Lower lobe of right lung (tissue), 2 donors: ENCODE measurements at regions not wholly inside any gene's neighbourhood (a gene's known extent, or its start where the extent isn't known, plus 50 kb on each side); places are given as distances from the start of the nearest gene placed in this dataset.

Source experiments
- ATAC-seq, 2 donors: fragments of 200-7000 bp; cut with Tn5 transposase; one replicate each; pipeline ENCODE4 v1.9.1; 2020 to 2022; ENCODE audit warnings: mild to moderate bottlenecking in 2 of 2, moderate library complexity in 2 of 2
- DNase-seq: peaks from one replicate; pipeline ENCODE4 v3.0.0-alpha.2; 2020
- H3K27ac ChIP-seq: fragments of 200-600 bp; one replicate; pipeline ENCODE4 v1.8.0; 2022
- H3K27me3 ChIP-seq: fragments of 200-600 bp; one replicate; pipeline ENCODE4 v1.8.0; 2022; ENCODE audit warnings: low read depth
- H3K36me3 ChIP-seq: fragments of 200-600 bp; one replicate; pipeline ENCODE4 v1.8.0; 2022; ENCODE audit warnings: mild to moderate bottlenecking
- H3K4me1 ChIP-seq: fragments of 200-600 bp; one replicate; pipeline ENCODE4 v1.8.0; 2022
- H3K4me3 ChIP-seq: fragments of 200-600 bp; one replicate; pipeline ENCODE4 v1.8.0; 2022; ENCODE audit warnings: mild to moderate bottlenecking
- H3K9me3 ChIP-seq: fragments of 200-600 bp; one replicate; pipeline ENCODE4 v1.8.0; 2022
- CTCF ChIP-seq: fragments of 200-600 bp; IDR thresholded peaks from one replicate; pipeline ENCODE4 v1.8.0; 2022; ENCODE audit warnings: antibody characterized with exemption, mild to moderate bottlenecking
- intact Hi-C: fragments of 100-400 bp; cut with DNase I; formaldehyde crosslinking; loops from one replicate; pipeline ENCODE4 v1.11.0; 2022
- donor health status: DM: no; HTN: yes; CAD: no; lungs with severe emphysema.

GRCh38 chr3:73225146-73225855, 163.8 kb downstream of the EBLN2 start:
- no peak for TF ChIP-seq CTCF
- DNase-seq (no peak), ATAC-seq (no peak)
- no peaks in the 10 kb centered on the region for H3K9me3 ChIP-seq
- no peak overlapping the region for H3K4me3 ChIP-seq
- H3K27me3 ChIP-seq, result no peaks in the 10 kb centered on the region
- intact Hi-C loops, result no loop called here
- no peaks in the 10 kb centered on the region for H3K4me1 ChIP-seq
- no peak overlapping the region for H3K27ac ChIP-seq
- no peaks in the 10 kb centered on the region for H3K36me3 ChIP-seq

DNA sequence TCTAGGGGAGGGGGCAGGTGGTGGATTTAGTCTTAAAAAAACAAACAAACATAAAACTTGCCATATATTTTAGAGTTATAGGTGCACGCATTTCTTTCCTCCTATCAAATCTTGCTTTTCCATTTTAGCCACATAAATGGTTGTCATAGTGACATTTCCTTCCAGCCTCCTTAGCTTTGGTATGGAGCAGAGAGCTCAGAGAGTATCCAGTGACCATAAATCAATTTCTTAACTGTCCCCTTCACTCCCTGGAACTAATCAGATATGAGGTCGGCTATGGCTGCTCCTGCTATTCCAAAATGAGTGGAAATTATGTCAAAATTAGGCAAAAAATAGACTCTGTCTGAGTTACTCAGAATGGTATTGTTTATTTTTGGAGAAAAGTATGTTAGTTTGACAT, 164.5 kb downstream of the EBLN2 start:
- no peak overlapping the region for H3K27ac ChIP-seq
- H3K4me3 ChIP-seq, result no peak overlapping the region
- H3K36me3 ChIP-seq, result no peaks in the 10 kb centered on the region
- no peaks in the 10 kb centered on the region for H3K27me3 ChIP-seq
- no peaks in the 10 kb centered on the region for H3K9me3 ChIP-seq
- intact Hi-C loops, result no loop called here
- ATAC-seq (no peak), DNase-seq (no peak)
- no peaks in the 10 kb centered on the region for H3K4me1 ChIP-seq
- TF ChIP-seq CTCF, result no peak

DNA sequence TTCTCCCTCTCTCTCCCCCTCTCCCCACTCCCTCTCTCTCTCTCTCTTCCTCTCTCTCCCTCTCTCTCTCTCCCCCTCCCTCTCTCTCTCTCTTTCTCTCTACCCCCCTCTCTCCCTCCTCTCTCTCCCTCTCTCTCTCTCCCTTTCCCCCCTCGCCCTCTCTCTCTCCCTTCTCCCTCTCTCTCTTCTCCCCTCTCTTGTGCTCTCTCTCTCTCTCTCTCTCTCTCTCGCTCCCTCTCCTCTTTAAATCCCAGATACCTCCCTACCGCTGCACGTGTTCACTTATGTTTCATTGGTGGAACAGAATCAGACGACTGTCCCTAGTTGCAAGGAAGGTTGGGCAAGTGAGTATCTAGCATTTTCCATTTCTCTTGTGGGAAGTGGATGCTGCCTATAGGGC, 166.5 kb downstream of the EBLN2 start:
- Histone ChIP-seq H3K27me3 (no peaks in the 10 kb centered on the region), H3K27ac (no peak overlapping the region), H3K4me1 (no peaks in the 10 kb centered on the region), H3K36me3 (no peaks in the 10 kb centered on the region), H3K4me3 (no peak overlapping the region), H3K9me3 (no peaks in the 10 kb centered on the region)
- no peak for DNase-seq
- ATAC-seq, result no peak
- no peak for TF ChIP-seq CTCF
- intact Hi-C loops, result no loop called here

GRCh38 chr3:73228437-73228836, 167.0 kb downstream of the EBLN2 start:
- TF ChIP-seq CTCF, result no peak
- Histone ChIP-seq H3K27me3 (no peaks in the 10 kb centered on the region), H3K4me3 (no peak overlapping the region), H3K9me3 (no peaks in the 10 kb centered on the region), H3K4me1 (no peaks in the 10 kb centered on the region), H3K36me3 (no peaks in the 10 kb centered on the region), H3K27ac (no peak overlapping the region)
- intact Hi-C loops, result no loop called here
- ATAC-seq (no peak), DNase-seq (no peak)

- TF ChIP-seq CTCF, result no peak
These were observed 167.5 kb downstream of the EBLN2 start for GRCh38 chr3:73228959-73229358.

More at GRCh38 chr3:73228959-73229358, 167.5 kb downstream of the EBLN2 start:
- no peaks in the 10 kb centered on the region for H3K27me3 ChIP-seq
- no peaks in the 10 kb centered on the region for H3K36me3 ChIP-seq
- DNase-seq (no peak), ATAC-seq (no peak)
- intact Hi-C loops, result no loop called here
- no peaks in the 10 kb centered on the region for H3K9me3 ChIP-seq
- no peak overlapping the region for H3K4me3 ChIP-seq
- no peaks in the 10 kb centered on the region for H3K4me1 ChIP-seq
- no peak overlapping the region for H3K27ac ChIP-seq
